ENCODE measurements at regions not wholly inside any gene's neighbourhood (a gene's known extent, or its start where the extent isn't known, plus 50 kb on each side); places are given as distances from the start of the nearest gene placed in this dataset.

DNA sequence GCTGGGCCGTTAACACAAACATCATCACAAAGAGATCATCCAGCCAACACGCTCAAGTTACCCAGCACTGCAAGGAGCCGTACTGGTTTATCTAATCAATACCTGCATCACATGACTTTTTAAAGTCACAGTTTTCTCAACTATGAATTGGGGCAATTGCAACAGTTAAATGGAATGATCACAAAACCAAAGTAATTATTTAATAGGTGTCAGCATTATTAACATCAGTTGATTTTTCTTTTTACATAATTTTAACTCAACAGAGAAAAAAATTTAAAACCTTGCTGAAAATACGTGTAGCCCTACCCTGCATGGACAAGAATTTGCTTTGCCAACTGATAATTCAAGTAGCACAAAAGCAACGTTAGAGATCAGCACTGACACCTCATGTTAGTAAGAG is 95.7 kb upstream of the SOX9 start:
- no peaks in the 10 kb centered on the region for H3K9me2 ChIP-seq (replicated peaks; ENCODE audit: insufficient read depth)
- H3K27me3 ChIP-seq = no peaks in the 10 kb centered on the region
- H3K4me3 ChIP-seq = no peak overlapping the region
- no peak for DNase-seq (ENCODE audit: low spot score)
- no peak overlapping the region for H3K4me2 ChIP-seq
- no peak overlapping the region for H2AFZ ChIP-seq
- WGBS (ENCODE audit: low lambda C conversion rate, missing lambda C conversion rate) = 34% methylated on average over 5 of the region's 5 CpGs
- TF ChIP-seq, protein P1, sequence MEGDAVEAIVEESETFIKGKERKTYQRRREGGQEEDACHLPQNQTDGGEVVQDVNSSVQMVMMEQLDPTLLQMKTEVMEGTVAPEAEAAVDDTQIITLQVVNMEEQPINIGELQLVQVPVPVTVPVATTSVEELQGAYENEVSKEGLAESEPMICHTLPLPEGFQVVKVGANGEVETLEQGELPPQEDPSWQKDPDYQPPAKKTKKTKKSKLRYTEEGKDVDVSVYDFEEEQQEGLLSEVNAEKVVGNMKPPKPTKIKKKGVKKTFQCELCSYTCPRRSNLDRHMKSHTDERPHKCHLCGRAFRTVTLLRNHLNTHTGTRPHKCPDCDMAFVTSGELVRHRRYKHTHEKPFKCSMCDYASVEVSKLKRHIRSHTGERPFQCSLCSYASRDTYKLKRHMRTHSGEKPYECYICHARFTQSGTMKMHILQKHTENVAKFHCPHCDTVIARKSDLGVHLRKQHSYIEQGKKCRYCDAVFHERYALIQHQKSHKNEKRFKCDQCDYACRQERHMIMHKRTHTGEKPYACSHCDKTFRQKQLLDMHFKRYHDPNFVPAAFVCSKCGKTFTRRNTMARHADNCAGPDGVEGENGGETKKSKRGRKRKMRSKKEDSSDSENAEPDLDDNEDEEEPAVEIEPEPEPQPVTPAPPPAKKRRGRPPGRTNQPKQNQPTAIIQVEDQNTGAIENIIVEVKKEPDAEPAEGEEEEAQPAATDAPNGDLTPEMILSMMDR (IDR thresholded peaks at IDR 0.05; ENCODE audit: poor library complexity) = no peak
- TF ChIP-seq EZH2 (IDR thresholded peaks at IDR 0.05; ENCODE audit: borderline replicate concordance) = no peak
- TF ChIP-seq EZH2phosphoT487 (IDR thresholded peaks at IDR 0.05; ENCODE audit: low read depth, severe bottlenecking, unreplicated experiment) = no peak
- no peaks in the 10 kb centered on the region for H3K36me3 ChIP-seq (replicated peaks; ENCODE audit: insufficient read depth, low read depth)
- no peak overlapping the region for H3K27ac ChIP-seq
- peaks cover 11% of the 10 kb centered on the region for H3K4me1 ChIP-seq (ENCODE audit: insufficient read depth)
- H4K20me1 ChIP-seq (ENCODE audit: insufficient read depth, poor library complexity, severe bottlenecking) = no peaks in the 10 kb centered on the region
- no peaks in the 10 kb centered on the region for H3K79me2 ChIP-seq
- H3K9me3 ChIP-seq (ENCODE audit: low read depth) = no peaks in the 10 kb centered on the region

DNA sequence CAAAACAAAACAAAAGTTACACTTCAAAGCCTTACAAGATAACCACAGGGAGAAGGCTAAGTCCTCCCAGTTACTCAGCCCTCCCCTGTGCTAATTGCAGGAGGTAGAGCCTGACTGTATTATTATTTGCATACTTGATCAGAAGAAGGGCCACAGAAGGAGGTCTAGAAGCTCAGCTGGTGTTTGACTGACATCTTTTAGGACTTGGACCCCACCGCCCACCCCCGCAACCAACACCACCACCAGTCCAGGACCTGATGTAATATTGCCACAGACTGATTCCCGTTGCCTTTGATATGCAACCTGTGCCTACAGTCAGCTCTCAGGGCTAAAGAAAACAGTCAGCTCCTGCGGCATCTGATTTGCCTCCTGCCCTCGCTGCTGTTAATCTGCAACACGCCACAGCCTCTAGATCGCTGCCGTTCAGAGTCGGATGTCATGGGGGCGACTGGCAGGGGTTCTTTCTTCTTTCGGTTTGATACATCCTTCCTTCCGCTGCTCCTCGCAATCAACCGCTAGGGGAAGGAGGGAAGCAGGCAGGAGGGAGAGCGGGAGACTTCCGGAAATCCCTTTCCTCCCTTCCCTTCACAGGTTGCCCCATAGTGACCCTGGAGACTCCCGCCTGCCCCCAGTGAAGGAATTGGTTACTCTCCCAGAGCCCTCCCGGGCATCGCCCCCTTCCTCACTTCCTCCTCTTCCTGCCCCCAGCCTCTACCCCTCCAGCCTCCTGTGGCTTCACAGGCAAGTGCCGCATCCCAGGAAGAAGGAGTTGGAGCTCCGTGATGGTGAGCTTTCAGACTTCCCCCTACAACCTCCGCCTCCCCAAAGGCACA is 90.5 kb upstream of the SOX9 start:
- no peaks in the 10 kb centered on the region for H3K36me3 ChIP-seq (replicated peaks; ENCODE audit: insufficient read depth, low read depth)
- no peaks in the 10 kb centered on the region for H3K27me3 ChIP-seq
- peak overlapping the region; percentile 84 for H3K4me2 ChIP-seq
- H4K20me1 ChIP-seq (ENCODE audit: insufficient read depth, poor library complexity, severe bottlenecking) = no peaks in the 10 kb centered on the region
- H3K27ac ChIP-seq = peak overlapping the region; percentile 46
- no peaks in the 10 kb centered on the region for H3K9me3 ChIP-seq (ENCODE audit: low read depth)
- TF ChIP-seq EZH2phosphoT487 (IDR thresholded peaks at IDR 0.05; ENCODE audit: low read depth, severe bottlenecking, unreplicated experiment) = no peak
- TF ChIP-seq, protein P1 (IDR thresholded peaks at IDR 0.05; ENCODE audit: poor library complexity) = peak; percentile 37
- no peak for TF ChIP-seq EZH2 (IDR thresholded peaks at IDR 0.05; ENCODE audit: borderline replicate concordance)
- H3K79me2 ChIP-seq = no peaks in the 10 kb centered on the region
- H3K4me3 ChIP-seq = peak overlapping the region; percentile 15
- WGBS (ENCODE audit: low lambda C conversion rate, missing lambda C conversion rate) = 8% methylated on average over 20 of the region's 22 CpGs
- DNase-seq (ENCODE audit: low spot score) = peak; percentile 68
- peak overlapping the region; percentile 96 for H2AFZ ChIP-seq
- peaks cover 18% of the 10 kb centered on the region for H3K4me1 ChIP-seq (ENCODE audit: insufficient read depth)
- H3K9me2 ChIP-seq (replicated peaks; ENCODE audit: insufficient read depth) = no peaks in the 10 kb centered on the region

DNA sequence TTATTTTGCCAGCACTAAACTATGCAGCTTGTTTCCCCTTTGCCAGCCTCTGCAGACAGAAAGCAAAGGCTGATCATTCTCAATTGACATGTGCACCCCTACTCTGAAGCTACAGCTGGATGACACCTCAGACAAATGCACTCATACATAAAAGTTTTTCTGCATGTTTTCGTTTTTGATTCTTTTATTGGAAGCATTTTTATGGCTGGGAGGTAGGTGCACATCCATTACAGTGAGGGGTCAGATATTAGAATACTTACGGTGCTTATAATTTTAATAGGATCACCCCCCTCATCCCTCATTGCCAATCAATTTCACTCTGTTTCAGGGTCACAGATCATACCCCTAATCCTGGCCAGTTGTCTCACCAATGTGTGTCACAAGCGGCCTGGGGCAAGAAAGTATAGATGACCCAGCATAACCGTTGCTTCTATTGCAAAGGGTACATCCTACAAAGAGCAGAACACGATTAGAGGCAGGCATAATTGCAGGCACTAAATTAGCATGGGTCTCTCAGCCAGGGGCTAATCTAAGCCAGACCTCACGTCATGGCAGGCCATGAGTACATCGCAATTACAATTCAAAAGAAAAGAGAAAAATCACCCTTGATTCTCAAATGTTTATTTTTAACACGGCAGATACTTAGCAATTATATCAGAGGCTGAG is 89.5 kb upstream of the SOX9 start:
- peaks cover 18% of the 10 kb centered on the region for H3K4me1 ChIP-seq (ENCODE audit: insufficient read depth)
- TF ChIP-seq EZH2phosphoT487 (IDR thresholded peaks at IDR 0.05; ENCODE audit: low read depth, severe bottlenecking, unreplicated experiment) (no peak), EZH2 (IDR thresholded peaks at IDR 0.05; ENCODE audit: borderline replicate concordance) (no peak)
- TF ChIP-seq, protein P1 (IDR thresholded peaks at IDR 0.05; ENCODE audit: poor library complexity) = no peak
- H3K9me3 ChIP-seq (ENCODE audit: low read depth) = no peaks in the 10 kb centered on the region
- 67% methylated on average over 8 of the region's 8 CpGs for WGBS (ENCODE audit: low lambda C conversion rate, missing lambda C conversion rate)
- no peaks in the 10 kb centered on the region for H3K36me3 ChIP-seq (replicated peaks; ENCODE audit: insufficient read depth, low read depth)
- H3K4me2 ChIP-seq = peak overlapping the region; percentile 84
- no peak for DNase-seq (ENCODE audit: low spot score)
- peak overlapping the region; percentile 46 for H3K27ac ChIP-seq
- H3K79me2 ChIP-seq = no peaks in the 10 kb centered on the region
- no peaks in the 10 kb centered on the region for H3K9me2 ChIP-seq (replicated peaks; ENCODE audit: insufficient read depth)
- no peaks in the 10 kb centered on the region for H4K20me1 ChIP-seq (ENCODE audit: insufficient read depth, poor library complexity, severe bottlenecking)
- H3K27me3 ChIP-seq = no peaks in the 10 kb centered on the region
- H3K4me3 ChIP-seq = no peak overlapping the region
- peak overlapping the region; percentile 96 for H2AFZ ChIP-seq

Measured in hepatocyte (in vitro differentiated cells).